Skeletal muscle satellite cell (primary cell): ENCODE measurements at regions not wholly inside any gene's neighbourhood (a gene's known extent, or its start where the extent isn't known, plus 50 kb on each side); places are given as distances from the start of the nearest gene placed in this dataset.

Experiments used
- H3K27me3 ChIP-seq: 2 replicates; pipeline ENCODE4 v1.7.0; 2013; ENCODE audit warnings: low read length; ENCODE audit not compliant: control insufficient read depth, insufficient read depth
- H3K36me3 ChIP-seq: 2 replicates; pipeline ENCODE4 v1.7.0; 2013; ENCODE audit warnings: mild to moderate bottlenecking, control low read depth, low read length; ENCODE audit not compliant: insufficient read depth
- H3K4me1 ChIP-seq: 2 replicates; pipeline ENCODE4 v1.7.0; 2013; ENCODE audit warnings: low read length; ENCODE audit not compliant: control insufficient read depth, insufficient read depth
- H3K4me2 ChIP-seq: 2 replicates; pipeline ENCODE4 v1.7.0; 2013; ENCODE audit warnings: mild to moderate bottlenecking, low read length
- H3K4me3 ChIP-seq: 2 replicates; pipeline ENCODE4 v1.7.0; 2013; ENCODE audit warnings: low read length
- H3K9ac ChIP-seq: 2 replicates; pipeline ENCODE4 v1.7.0; 2013; ENCODE audit warnings: mild to moderate bottlenecking, low read depth, low read length, moderate library complexity
- H3K9me3 ChIP-seq: replicated peaks from 2 replicates; pipeline ENCODE4 v1.7.0; 2013; ENCODE audit warnings: mild to moderate bottlenecking, control low read depth, low read length

DNA sequence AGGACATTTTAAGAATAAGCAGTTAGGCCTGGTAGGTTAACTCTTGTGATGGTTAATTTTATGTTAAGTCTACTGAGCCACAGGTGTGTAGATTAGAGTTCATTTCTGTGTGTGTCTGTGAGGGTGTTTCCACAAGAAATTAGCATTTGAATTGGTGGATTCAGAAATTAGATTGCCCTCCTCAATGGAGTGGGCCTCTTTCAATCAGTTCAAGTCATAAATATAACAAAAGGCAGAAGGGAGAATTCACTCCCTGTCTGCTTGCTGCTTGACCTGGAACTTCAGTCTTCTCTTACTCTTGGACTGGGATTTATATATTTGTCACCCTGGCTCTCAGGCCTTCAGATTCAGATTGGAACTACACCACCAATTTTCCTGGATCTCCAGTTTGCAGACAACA is 55.3 kb upstream of the POM121L12 start:
- Histone ChIP-seq H3K27me3 (no peaks in the 10 kb centered on the region), H3K4me2 (no peak overlapping the region), H3K4me1 (no peaks in the 10 kb centered on the region), H3K36me3 (no peaks in the 10 kb centered on the region), H3K4me3 (no peak overlapping the region), H3K9ac (no peak overlapping the region), H3K9me3 (no peaks in the 10 kb centered on the region)

DNA sequence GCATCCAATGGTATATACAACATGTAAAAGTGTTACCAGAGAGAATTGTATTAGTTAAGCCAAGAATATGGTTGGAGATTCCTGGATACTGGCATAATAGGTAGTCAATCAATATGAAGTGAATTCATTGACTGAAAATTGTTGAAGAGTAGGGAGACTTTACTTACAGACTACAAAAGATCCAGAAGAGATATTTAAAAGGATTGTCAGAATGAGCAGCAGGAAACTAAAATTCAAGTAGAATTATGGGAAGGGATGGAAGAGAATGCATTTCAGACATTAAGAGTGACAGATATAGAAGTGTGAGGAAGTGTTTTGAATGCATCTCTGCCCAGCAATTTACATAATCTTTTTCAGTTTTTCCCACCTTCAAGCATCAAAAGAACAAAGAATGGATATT is 62.3 kb upstream of the POM121L12 start:
- Histone ChIP-seq H3K9ac (no peak overlapping the region), H3K27me3 (no peaks in the 10 kb centered on the region), H3K4me2 (no peak overlapping the region), H3K4me1 (no peaks in the 10 kb centered on the region), H3K9me3 (no peaks in the 10 kb centered on the region), H3K36me3 (no peaks in the 10 kb centered on the region), H3K4me3 (no peak overlapping the region)

- H3K9me3 ChIP-seq = peaks cover 3% of the 10 kb centered on the region
- H3K4me3 ChIP-seq = no peak overlapping the region
- H3K9ac ChIP-seq = no peak overlapping the region
- H3K4me2 ChIP-seq = no peak overlapping the region
- no peaks in the 10 kb centered on the region for H3K4me1 ChIP-seq
- H3K27me3 ChIP-seq = no peaks in the 10 kb centered on the region
- no peaks in the 10 kb centered on the region for H3K36me3 ChIP-seq
These were observed 72.9 kb upstream of the POM121L12 start for GRCh38 chr7:52962402-52963076.

DNA sequence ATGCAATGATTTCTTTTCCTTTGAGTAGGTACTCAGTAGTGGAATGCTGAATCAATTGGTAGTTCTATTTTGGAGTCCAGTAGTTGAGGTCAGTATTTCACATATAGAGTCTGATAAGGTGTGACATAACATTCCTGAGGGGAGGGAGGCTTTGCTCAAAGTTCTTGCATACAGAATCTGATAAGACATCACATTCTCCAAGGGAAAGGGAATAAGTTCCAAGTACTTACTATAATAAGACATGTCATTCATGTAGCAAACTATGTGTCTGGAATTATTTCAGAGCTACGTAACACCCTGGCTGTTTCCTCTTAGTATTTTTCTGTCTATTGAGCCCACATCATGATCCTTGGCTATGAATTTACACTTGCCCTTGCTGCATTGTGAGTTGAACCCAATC is 74.3 kb upstream of the POM121L12 start:
- Histone ChIP-seq H3K9ac (no peak overlapping the region), H3K27me3 (no peaks in the 10 kb centered on the region), H3K4me3 (no peak overlapping the region), H3K9me3 (peaks cover 3% of the 10 kb centered on the region), H3K4me1 (no peaks in the 10 kb centered on the region), H3K4me2 (no peak overlapping the region), H3K36me3 (no peaks in the 10 kb centered on the region)

- no peak overlapping the region for H3K4me3 ChIP-seq
- no peaks in the 10 kb centered on the region for H3K4me1 ChIP-seq
- no peak overlapping the region for H3K9ac ChIP-seq
- peaks cover 3% of the 10 kb centered on the region for H3K9me3 ChIP-seq
- H3K4me2 ChIP-seq = no peak overlapping the region
- H3K27me3 ChIP-seq = no peaks in the 10 kb centered on the region
- H3K36me3 ChIP-seq = no peaks in the 10 kb centered on the region
These were observed 75.4 kb upstream of the POM121L12 start for GRCh38 chr7:52959878-52960660.

- Histone ChIP-seq H3K4me2 (no peak overlapping the region), H3K4me1 (no peaks in the 10 kb centered on the region), H3K9me3 (peaks cover 3% of the 10 kb centered on the region), H3K27me3 (no peaks in the 10 kb centered on the region), H3K36me3 (no peaks in the 10 kb centered on the region), H3K9ac (no peak overlapping the region), H3K4me3 (no peak overlapping the region)
These were observed 76.1 kb upstream of the POM121L12 start for GRCh38 chr7:52959336-52959735.

DNA sequence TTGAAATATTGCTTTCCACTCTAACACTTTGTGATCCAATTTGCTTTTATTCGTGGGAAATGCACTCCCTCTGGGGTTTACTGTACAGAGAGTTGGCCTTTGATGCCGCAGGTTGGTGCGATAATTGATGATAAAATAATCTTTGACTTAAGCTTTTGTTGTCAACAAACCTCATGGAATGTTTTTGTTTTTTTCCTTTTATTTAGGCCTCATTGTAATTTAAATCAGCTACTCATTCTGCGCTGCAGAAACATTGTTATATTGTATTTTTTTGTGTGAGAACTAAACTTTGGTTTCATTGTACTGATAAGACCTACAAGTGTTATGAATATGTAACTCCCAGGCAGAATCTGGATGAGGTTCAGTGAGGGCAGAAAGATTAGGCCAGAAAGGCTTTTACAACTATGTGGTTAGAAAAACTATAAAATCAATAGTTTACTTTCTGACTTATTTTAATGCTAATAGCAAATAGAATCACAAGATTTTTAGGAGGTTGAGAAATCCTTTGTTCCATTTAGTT is 76.8 kb upstream of the POM121L12 start:
- H3K4me2 ChIP-seq = no peak overlapping the region
- H3K9me3 ChIP-seq = no peaks in the 10 kb centered on the region
- no peaks in the 10 kb centered on the region for H3K36me3 ChIP-seq
- no peaks in the 10 kb centered on the region for H3K27me3 ChIP-seq
- no peaks in the 10 kb centered on the region for H3K4me1 ChIP-seq
- H3K4me3 ChIP-seq = no peak overlapping the region
- no peak overlapping the region for H3K9ac ChIP-seq

DNA sequence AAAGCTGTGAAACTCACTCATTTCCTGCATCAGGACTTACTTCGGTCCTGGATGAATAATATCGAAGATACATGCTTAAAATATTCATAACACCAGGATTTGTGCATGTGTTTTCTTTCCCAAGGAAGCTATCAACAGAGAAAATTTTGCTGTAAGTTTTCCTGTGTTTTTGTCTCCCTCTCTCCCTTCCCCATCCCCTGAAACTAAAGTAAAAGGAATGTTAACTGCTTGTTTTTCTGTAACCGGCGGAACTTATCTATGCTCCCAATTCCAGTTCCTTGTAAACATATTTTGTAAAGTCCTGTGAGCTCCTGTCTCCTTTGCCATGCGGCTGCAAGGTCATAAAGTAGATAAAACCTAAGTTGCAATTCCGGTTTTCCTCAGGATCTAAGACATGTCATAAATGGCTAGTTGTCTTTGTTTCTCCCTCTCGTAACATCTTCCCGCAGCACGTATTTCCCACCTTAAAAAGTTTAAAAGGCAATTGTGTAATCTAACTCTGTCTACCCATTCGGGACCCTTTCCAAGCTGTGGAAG is 79.0 kb upstream of the POM121L12 start:
- no peak overlapping the region for H3K4me3 ChIP-seq
- H3K4me1 ChIP-seq = no peaks in the 10 kb centered on the region
- no peak overlapping the region for H3K9ac ChIP-seq
- H3K36me3 ChIP-seq = no peaks in the 10 kb centered on the region
- no peaks in the 10 kb centered on the region for H3K27me3 ChIP-seq
- no peak overlapping the region for H3K4me2 ChIP-seq
- H3K9me3 ChIP-seq = no peaks in the 10 kb centered on the region

- H3K9me3 ChIP-seq = no peaks in the 10 kb centered on the region
- H3K27me3 ChIP-seq = no peaks in the 10 kb centered on the region
- no peaks in the 10 kb centered on the region for H3K36me3 ChIP-seq
- H3K4me3 ChIP-seq = no peak overlapping the region
- no peak overlapping the region for H3K9ac ChIP-seq
- H3K4me2 ChIP-seq = no peak overlapping the region
- H3K4me1 ChIP-seq = no peaks in the 10 kb centered on the region
These were observed 79.9 kb upstream of the POM121L12 start for GRCh38 chr7:52955522-52955921.

GRCh38 chr7:52944921-52945320 is 90.5 kb upstream of the POM121L12 start:
- no peak overlapping the region for H3K4me3 ChIP-seq
- H3K4me1 ChIP-seq = no peaks in the 10 kb centered on the region
- no peak overlapping the region for H3K9ac ChIP-seq
- H3K36me3 ChIP-seq = no peaks in the 10 kb centered on the region
- no peaks in the 10 kb centered on the region for H3K27me3 ChIP-seq
- peaks cover 2% of the 10 kb centered on the region for H3K9me3 ChIP-seq
- H3K4me2 ChIP-seq = no peak overlapping the region

- no peaks in the 10 kb centered on the region for H3K4me1 ChIP-seq
- H3K4me3 ChIP-seq = no peak overlapping the region
- H3K4me2 ChIP-seq = no peak overlapping the region
- no peaks in the 10 kb centered on the region for H3K36me3 ChIP-seq
- H3K9ac ChIP-seq = no peak overlapping the region
- no peaks in the 10 kb centered on the region for H3K27me3 ChIP-seq
- no peaks in the 10 kb centered on the region for H3K9me3 ChIP-seq
These were observed 95.0 kb upstream of the POM121L12 start for GRCh38 chr7:52940481-52940880.
